GM18868 (cell line): ENCODE measurements at regions not wholly inside any gene's neighbourhood (a gene's known extent, or its start where the extent isn't known, plus 50 kb on each side); places are given as distances from the start of the nearest gene placed in this dataset.

ENCODE experiments used
- ATAC-seq: cut with Tn5 transposase; IDR thresholded peaks from one replicate; pipeline ENCODE4 v1.9.1; 2021; ENCODE audit warnings: mild to moderate bottlenecking, moderate library complexity; ENCODE audit not compliant: unreplicated experiment

GRCh38 chr2:219991116-219991515 is 363.7 kb downstream of the SLC4A3 start:
- ATAC-seq = no peak

- ATAC-seq = no peak
Measured at GRCh38 chr2:219995399-219995798, 368.0 kb downstream of the SLC4A3 start.

GRCh38 chr2:219995991-219996765 is 368.7 kb downstream of the SLC4A3 start:
- ATAC-seq = no peak

- ATAC-seq = no peak
Measured at GRCh38 chr2:219997341-219997851, 370.0 kb downstream of the SLC4A3 start.

- no peak for ATAC-seq
Measured at GRCh38 chr2:219998107-219998506, 370.7 kb downstream of the SLC4A3 start.

- no peak for ATAC-seq
Measured at GRCh38 chr2:219998714-219999227, 371.3 kb downstream of the SLC4A3 start.

GRCh38 chr2:220000080-220000479 is 372.6 kb downstream of the SLC4A3 start:
- no peak for ATAC-seq

- ATAC-seq = no peak
Measured at GRCh38 chr2:220000586-220000985, 373.2 kb downstream of the SLC4A3 start.

- no peak for ATAC-seq
Measured at GRCh38 chr2:220001751-220002150, 374.3 kb downstream of the SLC4A3 start.

GRCh38 chr2:220002251-220002650 is 374.8 kb downstream of the SLC4A3 start:
- no peak for ATAC-seq

GRCh38 chr2:220002699-220003098 is 375.3 kb downstream of the SLC4A3 start:
- ATAC-seq = no peak

GRCh38 chr2:220005362-220005761 is 377.9 kb downstream of the SLC4A3 start:
- no peak for ATAC-seq

GRCh38 chr2:220006152-220006621 is 378.8 kb downstream of the SLC4A3 start:
- no peak for ATAC-seq

GRCh38 chr2:220011859-220012258 is 384.4 kb downstream of the SLC4A3 start:
- no peak for ATAC-seq

- no peak for ATAC-seq
Measured at GRCh38 chr2:220014961-220015360, 387.5 kb downstream of the SLC4A3 start.

GRCh38 chr2:220015576-220015975 is 388.1 kb downstream of the SLC4A3 start:
- no peak for ATAC-seq

GRCh38 chr2:220025207-220025606 is 397.8 kb downstream of the SLC4A3 start:
- no peak for ATAC-seq

GRCh38 chr2:220029013-220029412 is 401.6 kb downstream of the SLC4A3 start:
- no peak for ATAC-seq

- ATAC-seq = no peak
Measured at GRCh38 chr2:220033546-220033945, 406.1 kb downstream of the SLC4A3 start.

- no peak for ATAC-seq
Measured at GRCh38 chr2:220034426-220035130, 407.1 kb downstream of the SLC4A3 start.

GRCh38 chr2:220036431-220036830 is 409.0 kb downstream of the SLC4A3 start:
- no peak for ATAC-seq

GRCh38 chr2:220040346-220040745 is 412.9 kb downstream of the SLC4A3 start:
- no peak for ATAC-seq
